GM12873 (cell line): ENCODE measurements at regions not wholly inside any gene's neighbourhood (a gene's known extent, or its start where the extent isn't known, plus 50 kb on each side); places are given as distances from the start of the nearest gene placed in this dataset.

Experiments used
- CTCF ChIP-seq: IDR thresholded peaks from 2 replicates; pipeline ENCODE4 v1.5.1; 2012; ENCODE audit warnings: low read depth, mild to moderate bottlenecking, moderate library complexity, low read length, control low read depth; ENCODE audit not compliant: insufficient read depth; ENCODE audit errors: missing control alignments

GRCh38 chr18:60873708-60874107 lies 459.5 kb upstream of the CDH20 start:
- TF ChIP-seq CTCF: no peak

- no peak for TF ChIP-seq CTCF
These were observed 457.2 kb upstream of the CDH20 start for GRCh38 chr18:60875957-60876507.

GRCh38 chr18:60880184-60880583 lies 453.0 kb upstream of the CDH20 start:
- TF ChIP-seq CTCF: no peak

- no peak for TF ChIP-seq CTCF
These were observed 449.6 kb upstream of the CDH20 start for GRCh38 chr18:60883587-60883986.

GRCh38 chr18:60888071-60888624 lies 445.1 kb upstream of the CDH20 start:
- TF ChIP-seq CTCF: no peak

- no peak for TF ChIP-seq CTCF
These were observed 443.8 kb upstream of the CDH20 start for GRCh38 chr18:60889442-60889841.

GRCh38 chr18:60891936-60892335 lies 441.3 kb upstream of the CDH20 start:
- no peak for TF ChIP-seq CTCF
